PFSK-1 (cell line): ENCODE measurements at regions not wholly inside any gene's neighbourhood (a gene's known extent, or its start where the extent isn't known, plus 50 kb on each side); places are given as distances from the start of the nearest gene placed in this dataset.

Experiments
- FOXP2 ChIP-seq: optimal IDR thresholded peaks from 2 replicates; pipeline ENCODE3; 2011; ENCODE audit warnings: borderline replicate concordance, control low read depth, inconsistent platforms; ENCODE audit not compliant: insufficient read depth; ENCODE audit errors: extremely low read length, extremely low read depth
- POLR2AphosphoS5 ChIP-seq: IDR thresholded peaks from 2 replicates; pipeline ENCODE4 v1.6.1; 2012; ENCODE audit warnings: low read depth, mild to moderate bottlenecking, control low read depth, low read length, moderate library complexity
- REST ChIP-seq, 2 experiments: IDR thresholded peaks; 2 replicates each; pipeline versions ENCODE4 v1.6.1 to v1.8.0; 2011 to 2012; ENCODE audit warnings: low read depth in 2 of 2, low read length in 2 of 2, control low read depth in 1 of 2, inconsistent platforms in 1 of 2, mild to moderate bottlenecking in 1 of 2, moderate library complexity in 1 of 2; ENCODE audit not compliant: insufficient read depth in 1 of 2
- SIN3A ChIP-seq: IDR thresholded peaks from 2 replicates; pipeline ENCODE4 v1.6.1; 2012; ENCODE audit warnings: mild to moderate bottlenecking, low read length, moderate library complexity, borderline replicate concordance; ENCODE audit not compliant: insufficient read depth
- TAF1 ChIP-seq: IDR thresholded peaks from 2 replicates; pipeline ENCODE4 v1.6.1; 2012; ENCODE audit warnings: low read length, control low read depth, borderline replicate concordance; ENCODE audit not compliant: insufficient read depth

- TF ChIP-seq POLR2AphosphoS5 (no peak), REST (IDR thresholded peaks at IDR 0.05; ENCODE audit: insufficient read depth in 1 of 2, low read depth in 2 of 2, low read length in 2 of 2) (no peak), SIN3A (no peak), FOXP2 (no peak), TAF1 (no peak)
Observed at GRCh38 chr5:110082863-110083262, 393.1 kb downstream of the MAN2A1 start.
